ENCODE measurements at regions not wholly inside any gene's neighbourhood (a gene's known extent, or its start where the extent isn't known, plus 50 kb on each side); places are given as distances from the start of the nearest gene placed in this dataset.

DNA sequence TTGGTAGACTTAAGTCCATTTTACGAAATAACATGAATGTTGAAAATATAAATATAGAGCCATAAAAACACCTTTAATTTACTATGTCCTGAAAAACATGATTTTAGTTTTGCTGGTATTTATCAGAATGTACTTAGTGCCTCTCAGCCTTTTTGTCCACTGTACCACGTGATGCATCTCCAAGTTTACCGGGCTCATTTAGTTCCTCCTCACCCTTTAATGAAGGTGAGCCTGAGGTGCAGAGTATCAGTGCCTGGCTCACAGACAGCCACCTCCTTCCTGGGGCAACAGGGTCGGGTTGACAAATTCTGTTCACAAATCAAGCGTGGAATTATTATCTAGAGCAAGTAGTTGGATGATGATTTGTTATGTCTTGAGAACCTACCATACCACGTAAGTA, 420.5 kb upstream of the MEIS1 start:
- no peak for ATAC-seq
- CTCF ChIA-PET: no interaction called here
- Histone ChIP-seq H3K4me1 (ENCODE audit: control insufficient read depth, insufficient read depth, low read length) (no peaks in the 10 kb centered on the region), H3K36me3 (ENCODE audit: control insufficient read depth, insufficient read depth, low read length) (no peaks in the 10 kb centered on the region), H3K9me3 (ENCODE audit: control insufficient read depth, insufficient read depth, low read depth, low read length) (peaks cover 3% of the 10 kb centered on the region; the same call in 1 of the 2 replicates), H3K4me3 (ENCODE audit: low read depth in 2 of 2, low read length in 2 of 2) (no peak overlapping the region), H3K27me3 (ENCODE audit: control insufficient read depth, insufficient read depth, low read length) (no peaks in the 10 kb centered on the region), H3K27ac (ENCODE audit: low read length) (no peak overlapping the region)
- intact Hi-C loops (cut with micrococcal nuclease; ENCODE audit: unreplicated experiment): no loop called here
- in situ Hi-C loops (cut with HindIII; ENCODE audit: low pct_unique_long_range_greater_than_20kb, low sequenced_read_pairs): no loop called here
- TF ChIP-seq, protein P1, sequence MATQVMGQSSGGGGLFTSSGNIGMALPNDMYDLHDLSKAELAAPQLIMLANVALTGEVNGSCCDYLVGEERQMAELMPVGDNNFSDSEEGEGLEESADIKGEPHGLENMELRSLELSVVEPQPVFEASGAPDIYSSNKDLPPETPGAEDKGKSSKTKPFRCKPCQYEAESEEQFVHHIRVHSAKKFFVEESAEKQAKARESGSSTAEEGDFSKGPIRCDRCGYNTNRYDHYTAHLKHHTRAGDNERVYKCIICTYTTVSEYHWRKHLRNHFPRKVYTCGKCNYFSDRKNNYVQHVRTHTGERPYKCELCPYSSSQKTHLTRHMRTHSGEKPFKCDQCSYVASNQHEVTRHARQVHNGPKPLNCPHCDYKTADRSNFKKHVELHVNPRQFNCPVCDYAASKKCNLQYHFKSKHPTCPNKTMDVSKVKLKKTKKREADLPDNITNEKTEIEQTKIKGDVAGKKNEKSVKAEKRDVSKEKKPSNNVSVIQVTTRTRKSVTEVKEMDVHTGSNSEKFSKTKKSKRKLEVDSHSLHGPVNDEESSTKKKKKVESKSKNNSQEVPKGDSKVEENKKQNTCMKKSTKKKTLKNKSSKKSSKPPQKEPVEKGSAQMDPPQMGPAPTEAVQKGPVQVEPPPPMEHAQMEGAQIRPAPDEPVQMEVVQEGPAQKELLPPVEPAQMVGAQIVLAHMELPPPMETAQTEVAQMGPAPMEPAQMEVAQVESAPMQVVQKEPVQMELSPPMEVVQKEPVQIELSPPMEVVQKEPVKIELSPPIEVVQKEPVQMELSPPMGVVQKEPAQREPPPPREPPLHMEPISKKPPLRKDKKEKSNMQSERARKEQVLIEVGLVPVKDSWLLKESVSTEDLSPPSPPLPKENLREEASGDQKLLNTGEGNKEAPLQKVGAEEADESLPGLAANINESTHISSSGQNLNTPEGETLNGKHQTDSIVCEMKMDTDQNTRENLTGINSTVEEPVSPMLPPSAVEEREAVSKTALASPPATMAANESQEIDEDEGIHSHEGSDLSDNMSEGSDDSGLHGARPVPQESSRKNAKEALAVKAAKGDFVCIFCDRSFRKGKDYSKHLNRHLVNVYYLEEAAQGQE (IDR thresholded peaks at IDR 0.05; ENCODE audit: insufficient read depth in 1 of 2, low read depth in 2 of 2, low read length in 1 of 2): no peak
- no peak for TF ChIP-seq CTCF (IDR thresholded peaks at IDR 0.05)
- DNase-seq (ENCODE audit: low read depth, low spot score): no peak
- POLR2A ChIA-PET: no interaction called here
- no TSS peak for BruUV-seq (replicated peaks)

- ATAC-seq: no peak
- Histone ChIP-seq H3K4me1 (ENCODE audit: control insufficient read depth, insufficient read depth, low read length) (no peaks in the 10 kb centered on the region), H3K36me3 (ENCODE audit: control insufficient read depth, insufficient read depth, low read length) (no peaks in the 10 kb centered on the region), H3K27me3 (ENCODE audit: control insufficient read depth, insufficient read depth, low read length) (no peaks in the 10 kb centered on the region), H3K9me3 (ENCODE audit: control insufficient read depth, insufficient read depth, low read depth, low read length) (peaks cover 3% of the 10 kb centered on the region; the same call in 1 of the 2 replicates), H3K4me3 (ENCODE audit: low read depth in 2 of 2, low read length in 2 of 2) (no peak overlapping the region), H3K27ac (ENCODE audit: low read length) (no peak overlapping the region)
- no TSS peak for BruUV-seq (replicated peaks)
- DNase-seq (ENCODE audit: low read depth, low spot score): no peak
- CTCF ChIA-PET: no interaction called here
- POLR2A ChIA-PET: no interaction called here
- TF ChIP-seq TCF7L2 (IDR thresholded peaks at IDR 0.05; ENCODE audit: low read depth, low read length) (no peak), SIN3A (IDR thresholded peaks at IDR 0.05; ENCODE audit: borderline replicate concordance, insufficient read depth, low read depth, low read length) (no peak), POLR2AphosphoS5 (IDR thresholded peaks at IDR 0.05; ENCODE audit: low read depth, low read length) (no peak), CTCF (IDR thresholded peaks at IDR 0.05) (no peak; the same call in 1 of the 2 replicates)
- TF ChIP-seq, protein P1 (IDR thresholded peaks at IDR 0.05; ENCODE audit: insufficient read depth in 1 of 2, low read depth in 2 of 2, low read length in 1 of 2): no peak
- intact Hi-C loops (cut with micrococcal nuclease; ENCODE audit: unreplicated experiment): no loop called here
- in situ Hi-C loops (cut with HindIII; ENCODE audit: low pct_unique_long_range_greater_than_20kb, low sequenced_read_pairs): no loop called here
Measured at GRCh38 chr2:66013456-66013855, 421.5 kb upstream of the MEIS1 start.

All from Panc1 (cell line).